Trophoblast cell (in vitro differentiated cells and primary cell): ENCODE measurements at regions not wholly inside any gene's neighbourhood (a gene's known extent, or its start where the extent isn't known, plus 50 kb on each side); places are given as distances from the start of the nearest gene placed in this dataset.

ENCODE experiments used
- DNase-seq, 2 donors: peaks; one replicate each; pipeline ENCODE4 v3.0.0-alpha.2; 2016
- H2AFZ ChIP-seq: 2 replicates; pipeline ENCODE4 v1.6.1; 2013; ENCODE audit warnings: low read length, moderate library complexity, mild to moderate bottlenecking; ENCODE audit not compliant: insufficient read depth, poor library complexity
- H2AK5ac ChIP-seq: 2 replicates; pipeline ENCODE4 v1.6.1; 2013; ENCODE audit warnings: mild to moderate bottlenecking, low read length
- H2BK120ac ChIP-seq: 2 replicates; pipeline ENCODE4 v1.6.1; 2013; ENCODE audit warnings: low read length, mild to moderate bottlenecking, moderate library complexity; ENCODE audit not compliant: insufficient read depth, poor library complexity
- H2BK12ac ChIP-seq: 2 replicates; pipeline ENCODE4 v1.6.1; 2013; ENCODE audit warnings: mild to moderate bottlenecking, low read length, moderate library complexity
- H2BK5ac ChIP-seq: 2 replicates; pipeline ENCODE4 v1.6.1; 2013; ENCODE audit warnings: low read length, low read depth, moderate library complexity, mild to moderate bottlenecking; ENCODE audit not compliant: poor library complexity
- H3K14ac ChIP-seq: 2 replicates; pipeline ENCODE4 v1.6.1; 2013; ENCODE audit warnings: mild to moderate bottlenecking, low read length
- H3K18ac ChIP-seq: 2 replicates; pipeline ENCODE4 v1.6.1; 2013; ENCODE audit warnings: mild to moderate bottlenecking, low read length
- H3K23ac ChIP-seq: 2 replicates; pipeline ENCODE4 v1.6.1; 2013; ENCODE audit warnings: low read length
- H3K27ac ChIP-seq: 2 replicates; pipeline ENCODE4 v1.5.1; 2013; ENCODE audit warnings: low read depth, mild to moderate bottlenecking, inconsistent platforms, low read length, moderate library complexity
- H3K27me3 ChIP-seq: 2 replicates; pipeline ENCODE4 v1.6.1; 2013; ENCODE audit warnings: inconsistent platforms, mild to moderate bottlenecking, low read length, moderate library complexity; ENCODE audit not compliant: insufficient read depth
- H3K36me3 ChIP-seq, 2 experiments: 1 replicate in 1 of 2; 2 replicates in 1 of 2; pipeline ENCODE4 v1.6.1; 2013; ENCODE audit warnings: low read length in 2 of 2, mild to moderate bottlenecking in 2 of 2, moderate library complexity in 1 of 2; ENCODE audit not compliant: insufficient read depth in 2 of 2, control insufficient read depth in 1 of 2
- H3K4ac ChIP-seq: 2 replicates; pipeline ENCODE4 v1.6.1; 2013; ENCODE audit warnings: low read depth, mild to moderate bottlenecking, low read length, moderate library complexity
- H3K4me1 ChIP-seq, 2 experiments: 1 replicate in 1 of 2; 2 replicates in 1 of 2; pipeline ENCODE4 v1.6.1; 2013; ENCODE audit warnings: low read length in 2 of 2, mild to moderate bottlenecking in 2 of 2, moderate library complexity in 1 of 2; ENCODE audit not compliant: insufficient read depth in 2 of 2, control insufficient read depth in 1 of 2
- H3K4me2 ChIP-seq: 2 replicates; pipeline ENCODE4 v1.6.1; 2013; ENCODE audit warnings: inconsistent platforms, mild to moderate bottlenecking, low read length, moderate library complexity
- H3K4me3 ChIP-seq: 2 replicates; pipeline ENCODE4 v1.5.1; 2013; ENCODE audit warnings: mild to moderate bottlenecking, low read depth, low read length, inconsistent platforms
- H3K79me1 ChIP-seq: one replicate; pipeline ENCODE4 v1.6.1; 2013; ENCODE audit warnings: low read length
- H3K79me2 ChIP-seq: 2 replicates; pipeline ENCODE4 v1.6.1; 2013; ENCODE audit warnings: low read length, mild to moderate bottlenecking; ENCODE audit not compliant: control insufficient read depth, insufficient read depth, poor library complexity
- H3K9ac ChIP-seq: 2 replicates; pipeline ENCODE4 v1.6.1; 2013; ENCODE audit warnings: mild to moderate bottlenecking, low read length
- H3K9me3 ChIP-seq: 2 replicates; pipeline ENCODE4 v1.6.1; 2013; ENCODE audit warnings: low read depth, mild to moderate bottlenecking, control low read depth, inconsistent platforms, low read length; ENCODE audit not compliant: insufficient read depth
- H4K12ac ChIP-seq: 2 replicates; pipeline ENCODE4 v1.6.1; 2013; ENCODE audit warnings: low read depth, mild to moderate bottlenecking, low read length, moderate library complexity
- H4K8ac ChIP-seq: 2 replicates; pipeline ENCODE4 v1.6.1; 2013; ENCODE audit warnings: low read depth, mild to moderate bottlenecking, low read length, moderate library complexity
- H4K91ac ChIP-seq: one replicate; pipeline ENCODE4 v1.6.1; 2013; ENCODE audit warnings: low read depth, mild to moderate bottlenecking, low read length, moderate library complexity
- WGBS: extraction: QIAGEN DNeasy Blood & Tissue Kit; methylation state at CpG from one replicate; pipeline ENCODE4 v1.1.7; 2013; ENCODE audit warnings: missing lambda C conversion rate; ENCODE audit not compliant: insufficient read length, insufficient coverage; ENCODE audit errors: extremely low coverage; 5-methylcytosine and 5-hydroxymethylcytosine counted together

DNA sequence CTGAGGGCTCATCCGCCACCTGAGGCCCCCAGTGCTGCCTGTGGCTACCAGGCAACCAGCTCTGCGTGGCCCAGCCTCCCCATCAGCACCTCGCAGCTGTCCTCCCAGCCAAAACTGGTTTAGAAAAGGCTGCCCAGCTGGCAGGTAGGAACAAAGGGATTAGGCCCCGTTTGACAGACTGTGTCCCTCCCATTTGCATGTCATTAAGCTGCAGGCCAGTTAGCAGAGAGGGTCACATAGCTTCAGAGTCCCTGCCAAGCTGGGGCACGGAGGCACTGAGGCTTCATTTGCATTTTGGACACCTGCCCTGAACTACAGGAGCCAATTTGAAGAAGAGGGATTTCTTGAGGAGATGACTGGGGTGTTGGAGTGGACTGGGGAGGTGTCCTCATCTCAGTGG lies 177.9 kb downstream of the TLE3 start:
- no CpG with 5 or more reads among the region's 5 CpGs for WGBS
- Histone ChIP-seq H3K4me2 (no peak overlapping the region), H2BK120ac (no peak overlapping the region), H2AK5ac (no peak overlapping the region), H3K79me1 (no peaks in the 10 kb centered on the region), H3K27me3 (no peaks in the 10 kb centered on the region), H3K4ac (no peak overlapping the region), H3K18ac (no peak overlapping the region), H3K23ac (no peak overlapping the region), H3K79me2 (no peaks in the 10 kb centered on the region), H3K36me3 (no peaks in the 10 kb centered on the region), H2BK5ac (no peak overlapping the region), H3K9me3 (peaks cover 6% of the 10 kb centered on the region), H3K27ac (no peak overlapping the region), H4K12ac (no peak overlapping the region), H3K4me3 (no peak overlapping the region), H4K8ac (no peak overlapping the region), H2AFZ (no peak overlapping the region), H3K14ac (no peak overlapping the region), H3K9ac (no peak overlapping the region), H3K4me1 (no peaks in the 10 kb centered on the region), H4K91ac (no peak overlapping the region), H2BK12ac (no peak overlapping the region)
- no peak for DNase-seq

- no peaks in the 10 kb centered on the region for H3K79me2 ChIP-seq
- H3K4me2 ChIP-seq, result no peak overlapping the region
- no peaks in the 10 kb centered on the region for H3K4me1 ChIP-seq
- no peaks in the 10 kb centered on the region for H3K79me1 ChIP-seq
- no peak for DNase-seq
- H4K8ac ChIP-seq, result no peak overlapping the region
- WGBS, result no CpG with 5 or more reads among the region's 2 CpGs
- no peak overlapping the region for H3K4ac ChIP-seq
- H2BK12ac ChIP-seq, result no peak overlapping the region
- H3K23ac ChIP-seq, result no peak overlapping the region
- H3K9ac ChIP-seq, result no peak overlapping the region
- no peak overlapping the region for H4K91ac ChIP-seq
- H3K27me3 ChIP-seq, result no peaks in the 10 kb centered on the region
- H2BK5ac ChIP-seq, result no peak overlapping the region
- H3K4me3 ChIP-seq, result no peak overlapping the region
- no peak overlapping the region for H3K27ac ChIP-seq
- peaks cover 6% of the 10 kb centered on the region for H3K9me3 ChIP-seq
- H2BK120ac ChIP-seq, result no peak overlapping the region
- H4K12ac ChIP-seq, result no peak overlapping the region
- H3K36me3 ChIP-seq, result no peaks in the 10 kb centered on the region
- no peak overlapping the region for H3K18ac ChIP-seq
- H3K14ac ChIP-seq, result no peak overlapping the region
- H2AK5ac ChIP-seq, result no peak overlapping the region
- H2AFZ ChIP-seq, result no peak overlapping the region
These were observed 177.5 kb downstream of the TLE3 start for GRCh38 chr15:69920221-69920620.

DNA sequence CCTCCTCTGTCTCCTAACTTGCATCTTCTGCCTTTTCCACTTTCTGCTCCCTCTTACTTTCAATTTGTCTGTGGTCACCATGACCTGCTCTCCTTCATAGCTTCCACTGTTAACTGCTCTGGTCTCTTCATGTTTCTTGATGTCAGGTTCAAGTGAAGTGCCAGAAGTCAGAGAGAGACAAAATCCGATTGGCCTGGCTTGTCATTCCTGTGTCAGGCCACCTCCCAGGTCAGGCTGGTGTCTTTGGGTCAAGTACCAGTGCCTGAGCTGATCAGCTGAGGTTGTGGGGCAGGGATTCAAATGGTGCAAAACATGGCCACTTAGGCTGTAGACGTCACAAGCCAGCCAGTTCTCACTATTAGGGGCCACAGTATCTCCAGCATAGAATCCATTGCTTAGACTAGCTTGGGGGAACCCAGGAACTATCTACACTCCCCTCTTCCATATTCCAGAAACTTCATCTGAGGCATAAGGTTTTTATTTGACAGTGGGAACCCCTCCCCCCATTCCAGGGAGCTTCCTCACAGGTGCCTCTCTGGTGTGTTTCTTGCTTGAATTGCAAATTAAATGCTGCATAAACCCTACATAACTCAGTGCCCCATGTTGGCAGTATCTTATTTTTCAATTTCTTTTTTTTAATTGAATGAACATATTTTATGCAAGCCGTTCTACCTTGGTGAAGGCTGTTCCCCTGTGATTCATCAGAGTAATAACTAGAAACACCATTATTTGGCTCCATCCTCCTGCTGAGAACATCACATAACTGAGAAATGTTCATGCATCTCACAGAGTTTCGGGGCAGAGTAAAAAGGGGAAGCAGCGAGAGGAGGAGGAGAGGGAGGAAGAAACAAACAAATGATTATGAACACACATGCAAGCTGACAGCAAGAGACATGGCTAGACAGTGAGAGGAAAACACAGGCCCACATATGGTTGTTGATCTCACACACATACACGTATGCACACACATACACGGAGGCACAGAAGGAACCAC lies 175.8 kb downstream of the TLE3 start:
- H3K4me1 ChIP-seq, result peaks cover 5 to 8% of the 10 kb centered on the region in 2 experiments
- H3K4me3 ChIP-seq, result no peak overlapping the region
- no peak overlapping the region for H4K12ac ChIP-seq
- no peak overlapping the region for H2BK5ac ChIP-seq
- H3K27ac ChIP-seq, result no peak overlapping the region
- no peak overlapping the region for H3K4me2 ChIP-seq
- H2AK5ac ChIP-seq, result no peak overlapping the region
- H3K23ac ChIP-seq, result no peak overlapping the region
- no CpG with 5 or more reads among the region's 7 CpGs for WGBS
- no peak overlapping the region for H3K18ac ChIP-seq
- H3K79me1 ChIP-seq, result no peaks in the 10 kb centered on the region
- no peaks in the 10 kb centered on the region for H3K27me3 ChIP-seq
- no peak overlapping the region for H4K91ac ChIP-seq
- H3K9ac ChIP-seq, result no peak overlapping the region
- peaks cover 9% of the 10 kb centered on the region for H3K9me3 ChIP-seq
- no peak overlapping the region for H4K8ac ChIP-seq
- H3K36me3 ChIP-seq, result no peaks in the 10 kb centered on the region
- no peak overlapping the region for H2BK120ac ChIP-seq
- DNase-seq, result no peak
- H2AFZ ChIP-seq, result no peak overlapping the region
- H3K14ac ChIP-seq, result no peak overlapping the region
- no peak overlapping the region for H3K4ac ChIP-seq
- H2BK12ac ChIP-seq, result no peak overlapping the region
- no peaks in the 10 kb centered on the region for H3K79me2 ChIP-seq

GRCh38 chr15:69924531-69924930 lies 173.2 kb downstream of the TLE3 start:
- no peak overlapping the region for H3K4me3 ChIP-seq
- H3K4me1 ChIP-seq, result peaks cover 5 to 8% of the 10 kb centered on the region in 2 experiments

More at GRCh38 chr15:69924531-69924930, 173.2 kb downstream of the TLE3 start:
- H3K23ac ChIP-seq, result no peak overlapping the region
- no peak for DNase-seq
- H2AFZ ChIP-seq, result no peak overlapping the region
- no peak overlapping the region for H3K9ac ChIP-seq
- no peak overlapping the region for H4K91ac ChIP-seq
- no peak overlapping the region for H2BK5ac ChIP-seq
- no peaks in the 10 kb centered on the region for H3K27me3 ChIP-seq
- no peak overlapping the region for H4K12ac ChIP-seq
- no peak overlapping the region for H3K4me2 ChIP-seq
- no peak overlapping the region for H2BK12ac ChIP-seq
- no peak overlapping the region for H2BK120ac ChIP-seq
- H3K79me2 ChIP-seq, result no peaks in the 10 kb centered on the region
- no peak overlapping the region for H3K14ac ChIP-seq
- H3K36me3 ChIP-seq, result no peaks in the 10 kb centered on the region
- peaks cover 9% of the 10 kb centered on the region for H3K9me3 ChIP-seq
- H3K18ac ChIP-seq, result no peak overlapping the region
- H2AK5ac ChIP-seq, result no peak overlapping the region
- no peak overlapping the region for H3K27ac ChIP-seq
- H3K79me1 ChIP-seq, result no peaks in the 10 kb centered on the region
- H3K4ac ChIP-seq, result no peak overlapping the region
- WGBS, result no CpG with 5 or more reads among the region's 1 CpG
- no peak overlapping the region for H4K8ac ChIP-seq
